ENCODE measurements at regions not wholly inside any gene's neighbourhood (a gene's known extent, or its start where the extent isn't known, plus 50 kb on each side); places are given as distances from the start of the nearest gene placed in this dataset.

DNA sequence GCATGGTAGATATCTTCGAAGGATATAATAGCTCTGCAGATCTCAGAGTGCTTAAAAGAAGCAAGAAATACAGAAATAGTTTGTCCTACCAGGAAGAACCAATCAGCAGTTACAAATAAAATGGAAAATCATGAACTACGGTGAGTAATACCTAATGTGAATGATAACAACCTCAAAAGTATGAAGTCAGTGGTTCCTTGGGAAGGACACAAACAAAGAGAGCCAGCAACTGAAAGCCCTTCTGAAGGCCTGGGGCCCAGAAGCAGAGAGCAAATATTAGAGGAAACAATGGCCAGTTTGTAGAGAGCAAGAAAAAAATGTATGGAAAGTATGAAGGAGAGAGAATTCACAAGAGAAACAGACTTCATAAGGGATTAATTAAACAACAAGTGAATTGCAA, 226.8 kb upstream of the CHST9 start:
- 89% methylated on average over 2 of the region's 2 CpGs for WGBS
- no peak for DNase-seq (ENCODE audit: low read depth in 6 of 9, low spot score in 9 of 9)

DNA sequence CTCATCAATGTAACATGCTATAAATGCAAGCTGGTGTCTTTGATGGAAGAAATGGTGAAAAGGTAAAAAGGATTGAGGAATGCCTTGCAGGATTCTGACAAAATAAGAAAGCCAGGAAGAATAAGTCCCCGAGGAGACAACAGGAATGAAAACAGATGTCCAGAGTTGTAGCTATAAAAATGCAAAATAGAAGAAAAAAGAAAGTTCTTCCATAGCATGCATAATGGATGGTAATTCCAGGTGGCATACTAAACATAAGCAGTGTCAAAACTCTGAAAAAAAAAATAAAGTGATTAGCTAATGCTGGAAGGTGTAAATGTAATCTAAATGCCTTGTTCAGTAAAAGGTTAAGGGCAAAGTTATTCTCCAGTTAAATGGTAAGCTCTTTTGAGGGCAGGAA, 225.9 kb upstream of the CHST9 start:
- H3K27me3 ChIP-seq (ENCODE audit: control insufficient read depth in 2 of 2, insufficient read depth in 1 of 2, low read length in 1 of 2) = no peaks in the 10 kb centered on the region
- no peak for DNase-seq (ENCODE audit: low read depth in 6 of 9, low spot score in 9 of 9)
- no peak overlapping the region for H3K27ac ChIP-seq (ENCODE audit: low read depth in 1 of 2, low read length in 1 of 2)
- H3K36me3 ChIP-seq (ENCODE audit: control insufficient read depth in 2 of 2, insufficient read depth in 2 of 2, low read length in 1 of 2) = no peaks in the 10 kb centered on the region
- WGBS = 86% methylated on average over 1 of the region's 1 CpG
- H3K4me3 ChIP-seq (ENCODE audit: low read length in 2 of 2) = no peak overlapping the region
- no peaks in the 10 kb centered on the region for H3K4me1 ChIP-seq (ENCODE audit: control insufficient read depth in 2 of 2, insufficient read depth in 2 of 2, low read length in 2 of 2)
- no peaks in the 10 kb centered on the region for H3K9me3 ChIP-seq (ENCODE audit: control insufficient read depth in 2 of 2, insufficient read depth in 1 of 2, low read length in 1 of 2)

More for the DNA sequence above, 226.8 kb upstream of the CHST9 start:
- Histone ChIP-seq H3K27ac (ENCODE audit: low read depth in 1 of 2, low read length in 1 of 2) (no peak overlapping the region), H3K4me1 (ENCODE audit: control insufficient read depth in 2 of 2, insufficient read depth in 2 of 2, low read length in 2 of 2) (no peaks in the 10 kb centered on the region), H3K9me3 (ENCODE audit: control insufficient read depth in 2 of 2, insufficient read depth in 1 of 2, low read length in 1 of 2) (no peaks in the 10 kb centered on the region), H3K27me3 (ENCODE audit: control insufficient read depth in 2 of 2, insufficient read depth in 1 of 2, low read length in 1 of 2) (no peaks in the 10 kb centered on the region), H3K4me3 (ENCODE audit: low read length in 2 of 2) (no peak overlapping the region), H3K36me3 (ENCODE audit: control insufficient read depth in 2 of 2, insufficient read depth in 2 of 2, low read length in 1 of 2) (no peaks in the 10 kb centered on the region)

DNA sequence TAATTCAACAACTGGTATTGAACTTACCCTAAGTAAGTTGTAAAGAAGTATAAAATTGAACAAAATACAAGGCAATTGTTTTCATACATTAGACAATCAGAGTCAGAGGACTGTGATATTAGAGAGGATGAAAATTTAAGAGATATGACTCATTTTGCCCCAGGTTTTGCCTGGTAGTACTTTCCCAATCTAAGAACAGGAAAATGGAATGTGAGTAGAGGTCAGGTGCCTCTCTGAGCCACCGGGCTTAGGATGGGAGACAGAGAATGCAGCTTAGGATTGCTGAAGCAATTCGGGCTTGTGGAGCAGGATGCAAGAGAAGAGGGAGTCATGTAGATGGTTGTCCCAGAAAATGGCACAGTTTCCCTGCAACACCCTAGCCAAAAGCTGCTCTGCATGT, 219.7 kb upstream of the CHST9 start:
- no peak for DNase-seq (ENCODE audit: low read depth in 6 of 9, low spot score in 9 of 9)
- WGBS = 84% methylated on average over 2 of the region's 2 CpGs
- Histone ChIP-seq H3K27me3 (ENCODE audit: control insufficient read depth in 2 of 2, insufficient read depth in 1 of 2, low read length in 1 of 2) (no peaks in the 10 kb centered on the region), H3K27ac (ENCODE audit: low read depth in 1 of 2, low read length in 1 of 2) (no peak overlapping the region), H3K36me3 (ENCODE audit: control insufficient read depth in 2 of 2, insufficient read depth in 2 of 2, low read length in 1 of 2) (no peaks in the 10 kb centered on the region), H3K9me3 (ENCODE audit: control insufficient read depth in 2 of 2, insufficient read depth in 1 of 2, low read length in 1 of 2) (no peaks in the 10 kb centered on the region), H3K4me1 (ENCODE audit: control insufficient read depth in 2 of 2, insufficient read depth in 2 of 2, low read length in 2 of 2) (no peaks in the 10 kb centered on the region), H3K4me3 (ENCODE audit: low read length in 2 of 2) (no peak overlapping the region)

DNA sequence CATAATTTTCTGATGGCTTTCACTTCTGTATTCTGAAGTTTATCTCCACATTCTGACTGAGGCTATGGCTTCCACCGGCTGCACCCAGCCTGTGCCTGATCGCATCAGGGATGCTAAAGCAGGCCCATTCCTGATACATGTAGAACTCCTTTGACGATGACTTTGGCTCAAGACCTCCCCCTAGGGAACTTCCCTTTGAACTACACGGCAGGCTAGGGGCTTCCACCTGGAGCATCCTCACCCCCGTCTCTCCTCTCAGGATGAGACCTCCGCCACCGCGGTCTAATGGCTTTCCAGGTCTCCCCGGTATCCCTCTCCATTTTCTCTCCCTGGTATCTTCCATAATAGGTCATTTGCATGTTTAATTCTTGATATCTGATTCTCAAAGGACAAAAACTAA, 214.9 kb upstream of the CHST9 start:
- Histone ChIP-seq H3K36me3 (ENCODE audit: control insufficient read depth in 2 of 2, insufficient read depth in 2 of 2, low read length in 1 of 2) (no peaks in the 10 kb centered on the region), H3K27me3 (ENCODE audit: control insufficient read depth in 2 of 2, insufficient read depth in 1 of 2, low read length in 1 of 2) (no peaks in the 10 kb centered on the region), H3K4me3 (ENCODE audit: low read length in 2 of 2) (no peak overlapping the region), H3K4me1 (ENCODE audit: control insufficient read depth in 2 of 2, insufficient read depth in 2 of 2, low read length in 2 of 2) (no peaks in the 10 kb centered on the region), H3K9me3 (ENCODE audit: control insufficient read depth in 2 of 2, insufficient read depth in 1 of 2, low read length in 1 of 2) (no peaks in the 10 kb centered on the region), H3K27ac (ENCODE audit: low read depth in 1 of 2, low read length in 1 of 2) (no peak overlapping the region)
- 72% methylated on average over 9 of the region's 9 CpGs for WGBS
- DNase-seq (ENCODE audit: low read depth in 6 of 9, low spot score in 9 of 9) = no peak

DNA sequence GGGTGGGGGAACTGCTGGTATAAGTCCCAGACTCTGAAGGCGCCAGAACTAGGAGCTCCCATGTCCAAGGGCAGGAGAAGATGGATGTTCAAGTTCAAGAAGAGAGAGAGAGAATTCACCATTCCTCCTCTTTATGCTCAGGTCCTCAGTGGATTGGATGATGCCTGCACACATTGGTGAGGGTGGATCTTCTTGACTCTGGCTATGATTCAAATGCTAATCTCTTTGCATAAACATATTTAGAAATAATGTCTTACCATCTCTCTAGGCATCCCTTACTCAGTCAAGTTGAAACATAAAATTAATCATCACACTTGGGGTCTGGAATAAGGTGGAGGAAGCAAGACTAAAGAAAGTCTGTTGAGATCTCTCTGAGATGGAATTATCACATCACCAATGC, 210.6 kb upstream of the CHST9 start:
- no peak for DNase-seq (ENCODE audit: low read depth in 6 of 9, low spot score in 9 of 9)
- WGBS = 81% methylated on average over 1 of the region's 1 CpG

DNA sequence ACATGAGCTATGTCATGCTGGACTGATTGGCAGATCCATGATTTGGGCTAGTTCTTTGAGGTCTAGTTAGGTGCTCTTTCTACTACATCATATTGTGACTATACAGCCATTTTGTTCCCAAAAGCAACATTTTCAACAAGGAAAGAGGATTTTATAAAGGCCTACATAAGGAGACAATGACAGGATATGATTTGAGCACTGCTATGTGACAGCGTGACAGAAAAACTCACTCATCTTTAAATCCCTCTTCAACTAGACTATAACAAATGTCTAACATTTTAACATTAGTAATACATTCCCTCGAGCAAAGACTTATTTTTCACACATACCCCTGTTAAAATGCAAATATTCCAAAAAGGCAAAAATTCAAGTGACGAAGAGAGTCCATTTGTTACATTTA, 209.6 kb upstream of the CHST9 start:
- Histone ChIP-seq H3K9me3 (ENCODE audit: control insufficient read depth in 2 of 2, insufficient read depth in 1 of 2, low read length in 1 of 2) (no peaks in the 10 kb centered on the region), H3K27me3 (ENCODE audit: control insufficient read depth in 2 of 2, insufficient read depth in 1 of 2, low read length in 1 of 2) (no peaks in the 10 kb centered on the region), H3K4me1 (ENCODE audit: control insufficient read depth in 2 of 2, insufficient read depth in 2 of 2, low read length in 2 of 2) (no peaks in the 10 kb centered on the region), H3K36me3 (ENCODE audit: control insufficient read depth in 2 of 2, insufficient read depth in 2 of 2, low read length in 1 of 2) (no peaks in the 10 kb centered on the region), H3K27ac (ENCODE audit: low read depth in 1 of 2, low read length in 1 of 2) (no peak overlapping the region), H3K4me3 (ENCODE audit: low read length in 2 of 2) (no peak overlapping the region)
- no peak for DNase-seq (ENCODE audit: low read depth in 6 of 9, low spot score in 9 of 9)
- WGBS = 82% methylated on average over 3 of the region's 3 CpGs

More for the DNA sequence above, 210.6 kb upstream of the CHST9 start:
- Histone ChIP-seq H3K36me3 (ENCODE audit: control insufficient read depth in 2 of 2, insufficient read depth in 2 of 2, low read length in 1 of 2) (no peaks in the 10 kb centered on the region), H3K4me3 (ENCODE audit: low read length in 2 of 2) (no peak overlapping the region), H3K27me3 (ENCODE audit: control insufficient read depth in 2 of 2, insufficient read depth in 1 of 2, low read length in 1 of 2) (no peaks in the 10 kb centered on the region), H3K4me1 (ENCODE audit: control insufficient read depth in 2 of 2, insufficient read depth in 2 of 2, low read length in 2 of 2) (no peaks in the 10 kb centered on the region), H3K27ac (ENCODE audit: low read depth in 1 of 2, low read length in 1 of 2) (no peak overlapping the region), H3K9me3 (ENCODE audit: control insufficient read depth in 2 of 2, insufficient read depth in 1 of 2, low read length in 1 of 2) (no peaks in the 10 kb centered on the region)

DNA sequence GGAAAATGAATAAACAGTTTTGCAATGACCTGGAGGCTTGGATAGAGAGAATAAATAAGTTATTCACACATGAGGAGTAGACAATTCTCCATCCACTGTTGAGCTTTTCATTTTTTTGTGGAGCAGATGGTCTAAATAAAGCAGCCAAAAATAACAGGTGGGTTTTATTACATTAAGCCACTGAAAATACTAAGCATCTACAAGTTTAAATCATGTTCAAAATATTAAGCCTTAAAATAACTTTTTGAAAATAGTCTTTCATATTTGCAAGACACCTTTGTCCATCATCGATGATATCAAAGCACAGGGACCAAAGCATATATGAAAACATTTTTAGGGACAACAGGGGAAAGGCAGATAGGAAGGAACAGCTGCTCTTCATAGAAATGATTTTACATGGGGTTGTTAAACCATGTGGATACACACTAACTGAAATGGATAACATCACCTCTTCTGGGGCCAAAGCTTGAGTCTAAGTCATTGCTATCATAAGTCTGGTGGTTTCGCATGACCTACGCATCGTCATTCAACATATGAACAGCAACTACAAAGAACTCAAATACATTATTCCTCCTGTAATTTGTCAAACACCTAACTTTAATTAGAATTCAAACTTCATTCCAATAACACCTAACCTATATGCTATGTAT, 197.6 kb upstream of the CHST9 start:
- Histone ChIP-seq H3K27me3 (ENCODE audit: control insufficient read depth in 2 of 2, insufficient read depth in 1 of 2, low read length in 1 of 2) (no peaks in the 10 kb centered on the region), H3K27ac (ENCODE audit: low read depth in 1 of 2, low read length in 1 of 2) (no peak overlapping the region), H3K4me3 (ENCODE audit: low read length in 2 of 2) (no peak overlapping the region), H3K4me1 (ENCODE audit: control insufficient read depth in 2 of 2, insufficient read depth in 2 of 2, low read length in 2 of 2) (no peaks in the 10 kb centered on the region), H3K9me3 (ENCODE audit: control insufficient read depth in 2 of 2, insufficient read depth in 1 of 2, low read length in 1 of 2) (no peaks in the 10 kb centered on the region), H3K36me3 (ENCODE audit: control insufficient read depth in 2 of 2, insufficient read depth in 2 of 2, low read length in 1 of 2) (no peaks in the 10 kb centered on the region)
- WGBS = 94% methylated on average over 4 of the region's 4 CpGs
- no peak for DNase-seq (ENCODE audit: low read depth in 6 of 9, low spot score in 9 of 9)

DNA sequence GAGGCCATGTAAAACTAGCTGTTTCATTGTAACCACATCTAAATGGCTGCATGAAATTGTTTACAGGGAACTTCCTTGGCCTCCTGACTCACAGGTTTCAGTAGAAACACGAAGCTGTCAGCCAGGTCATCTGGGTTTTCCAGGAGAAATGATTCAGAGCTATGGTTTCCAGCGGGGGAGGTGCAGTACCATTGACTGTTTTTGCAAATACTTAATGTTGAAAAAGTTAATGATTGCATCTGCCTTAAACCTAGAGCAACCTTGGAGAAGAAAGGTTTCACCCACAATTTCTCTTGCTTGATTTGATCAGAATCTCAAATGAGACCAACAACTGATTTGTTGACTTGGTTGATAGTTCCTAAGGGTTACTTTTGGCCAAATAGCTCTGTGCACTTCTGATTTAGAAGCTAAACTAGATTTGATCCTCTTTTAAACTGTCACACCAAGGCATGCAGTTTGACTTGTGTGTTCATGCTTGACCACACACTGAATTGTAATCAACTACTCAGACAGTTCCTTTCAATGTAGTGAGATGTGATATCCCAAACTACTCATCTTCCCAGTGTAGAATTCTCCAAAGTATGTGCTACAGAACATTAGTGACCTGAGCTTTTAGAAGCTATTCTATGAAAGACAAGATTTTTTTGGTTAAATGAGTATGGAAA, 193.5 kb upstream of the CHST9 start:
- H3K27me3 ChIP-seq (ENCODE audit: control insufficient read depth in 2 of 2, insufficient read depth in 1 of 2, low read length in 1 of 2) = no peaks in the 10 kb centered on the region
- H3K9me3 ChIP-seq (ENCODE audit: control insufficient read depth in 2 of 2, insufficient read depth in 1 of 2, low read length in 1 of 2) = no peaks in the 10 kb centered on the region
- peak overlapping the region in 1 of 2 donors; percentile 38 for H3K27ac ChIP-seq (ENCODE audit: low read depth in 1 of 2, low read length in 1 of 2)
- 44% methylated on average over 2 of the region's 2 CpGs for WGBS
- no peak overlapping the region for H3K4me3 ChIP-seq (ENCODE audit: low read length in 2 of 2)
- no peaks in the 10 kb centered on the region for H3K4me1 ChIP-seq (ENCODE audit: control insufficient read depth in 2 of 2, insufficient read depth in 2 of 2, low read length in 2 of 2)
- peak in 1 of 9 donors; percentile 6 for DNase-seq (ENCODE audit: low read depth in 6 of 9, low spot score in 9 of 9)
- H3K36me3 ChIP-seq (ENCODE audit: control insufficient read depth in 2 of 2, insufficient read depth in 2 of 2, low read length in 1 of 2) = no peaks in the 10 kb centered on the region

DNA sequence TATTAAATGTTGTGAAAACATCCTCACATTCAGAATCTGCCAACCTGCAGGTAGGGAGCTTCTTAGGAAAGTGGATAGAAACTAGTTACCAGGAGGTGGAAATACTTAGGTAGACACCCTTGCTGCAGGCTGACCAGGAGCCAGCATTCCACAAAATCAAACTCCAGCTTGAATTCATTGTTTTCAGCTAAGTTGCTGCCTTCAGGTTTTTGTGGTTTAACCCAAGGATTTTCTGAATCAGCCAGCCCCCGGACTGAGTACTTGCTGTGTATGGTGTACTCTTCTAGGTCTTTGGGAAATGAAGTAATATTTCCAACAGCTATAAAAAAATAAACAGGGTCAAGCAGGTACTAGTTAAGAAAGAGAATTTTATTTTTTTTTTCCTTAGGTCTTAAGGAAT, 192.1 kb upstream of the CHST9 start:
- H3K9me3 ChIP-seq (ENCODE audit: control insufficient read depth in 2 of 2, insufficient read depth in 1 of 2, low read length in 1 of 2) = no peaks in the 10 kb centered on the region
- no peaks in the 10 kb centered on the region for H3K4me1 ChIP-seq (ENCODE audit: control insufficient read depth in 2 of 2, insufficient read depth in 2 of 2, low read length in 2 of 2)
- WGBS = 81% methylated on average over 1 of the region's 1 CpG
- H3K27me3 ChIP-seq (ENCODE audit: control insufficient read depth in 2 of 2, insufficient read depth in 1 of 2, low read length in 1 of 2) = no peaks in the 10 kb centered on the region
- no peaks in the 10 kb centered on the region for H3K36me3 ChIP-seq (ENCODE audit: control insufficient read depth in 2 of 2, insufficient read depth in 2 of 2, low read length in 1 of 2)
- no peak overlapping the region for H3K27ac ChIP-seq (ENCODE audit: low read depth in 1 of 2, low read length in 1 of 2)
- no peak overlapping the region for H3K4me3 ChIP-seq (ENCODE audit: low read length in 2 of 2)
- DNase-seq (ENCODE audit: low read depth in 6 of 9, low spot score in 9 of 9) = no peak
